Pancreas (tissue), 10 donors: ENCODE measurements at regions not wholly inside any gene's neighbourhood (a gene's known extent, or its start where the extent isn't known, plus 50 kb on each side); places are given as distances from the start of the nearest gene placed in this dataset.
"Not testable (repeated sequence)": the region's sequence is repeated elsewhere in the genome, so short reads cannot be mapped to it uniquely, and the experiment has no call there.

Source experiments
- ATAC-seq, 4 donors: fragments of 200-7000 bp; cut with Tn5 transposase; one replicate each; pipeline versions ENCODE4 v1.8.0 to v1.9.1; 2020; ENCODE audit warnings: mild to moderate bottlenecking in 4 of 4, moderate library complexity in 4 of 4
- DNase-seq, 6 donors: peaks; one replicate each; pipeline ENCODE4 v3.0.0-alpha.2; 2020
- FAIRE-seq: peaks from 2 replicates; lab custom pipeline; 2012; peaks lifted over from hg19 to GRCh38; lab: Jason Lieb, UNC
- H3K27ac ChIP-seq, 4 donors: fragments of 200-600 bp; sonication (generic); 1 replicate in 3 of 4; 2 replicates in 1 of 4; pipeline versions ENCODE4 v1.5.0 to v1.8.0; 2020
- H3K27me3 ChIP-seq, 4 donors: fragments of 200-600 bp; one replicate each; pipeline ENCODE4 v1.8.0; 2021
- H3K36me3 ChIP-seq, 3 donors: fragments of 200-600 bp; sonication (generic) in 1 of 3; one replicate each; pipeline versions ENCODE4 v1.5.0 to v1.8.0; 2020 to 2021
- H3K4me1 ChIP-seq, 3 donors: fragments of 200-600 bp; one replicate each; pipeline ENCODE4 v1.8.0; 2021
- H3K4me3 ChIP-seq, 4 donors: fragments of 200-600 bp; sonication (generic) in 2 of 4; one replicate each; pipeline versions ENCODE4 v1.5.0 to v1.8.0; 2020 to 2021
- H3K9me3 ChIP-seq, 4 donors: fragments of 200-600 bp; one replicate each; pipeline ENCODE4 v1.8.0; 2021
- WGBS, 2 donors: extraction: QIAGEN DNeasy Blood & Tissue Kit; methylation state at CpG; one replicate each; pipeline ENCODE4 v1.1.7; 2013; 5-methylcytosine and 5-hydroxymethylcytosine counted together
- intact Hi-C, 3 donors: fragments of 100-400 bp; cut with DNase I; formaldehyde crosslinking; loops; one replicate each; pipeline versions ENCODE4 v1.11.1 to v1.14.2; 2022
- TF ChIP-seq, protein P1 (sequence below), 4 donors: fragments of 200-600 bp; sonication (generic) in 3 of 4; IDR thresholded peaks; one replicate each; pipeline versions ENCODE4 v1.5.0 to v1.8.0; 2021; ENCODE audit warnings: antibody characterized with exemption in 4 of 4
- donor health status: healthy with polysubstance abuse.
- donor health status: DM: no; HTN: no; CAD: no; lungs with moderate emphysema.
- donor health status: DM: no; HTN: no; CAD: no.
- donor health status: control.
- donor health status: control.
- donor health status: Bipolar disorder and iron deficiency.
- donor health status: DM: yes; HTN: yes; CAD: no.
- donor health status: DM: no; HTN: no; CAD: no.
- donor health status: DM: no; HTN: no; CAD: no.
- donor health status: DM: yes; HTN: yes; CAD: no.

DNA sequence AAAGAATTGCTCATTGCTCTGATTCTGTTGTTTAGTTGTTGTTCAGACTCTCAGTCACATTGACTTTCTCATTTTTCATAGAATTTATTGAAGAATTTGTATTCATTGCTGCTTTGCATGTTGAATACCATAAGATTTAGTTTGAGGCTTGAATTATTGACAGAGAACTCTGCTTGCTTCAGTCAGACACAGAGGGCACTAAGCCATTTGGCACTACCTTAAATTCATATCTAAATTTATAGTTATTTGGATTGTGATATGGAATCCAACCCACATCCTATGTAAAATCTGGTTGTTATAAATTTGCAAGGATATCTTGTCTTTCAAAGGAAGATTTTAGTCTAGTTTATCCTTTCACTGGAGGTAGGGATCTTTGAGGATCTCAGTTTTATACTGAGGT, 1748.6 kb downstream of the BRINP3 start:
- Histone ChIP-seq H3K4me3 (no peak overlapping the region), H3K9me3 (no peaks in the 10 kb centered on the region), H3K27ac (no peak overlapping the region), H3K36me3 (no peaks in the 10 kb centered on the region), H3K27me3 (no peaks in the 10 kb centered on the region), H3K4me1 (no peaks in the 10 kb centered on the region)
- DNase-seq (no peak), FAIRE-seq (no peak), ATAC-seq (no peak)
- intact Hi-C loops = no loop called here
- TF ChIP-seq, protein P1, sequence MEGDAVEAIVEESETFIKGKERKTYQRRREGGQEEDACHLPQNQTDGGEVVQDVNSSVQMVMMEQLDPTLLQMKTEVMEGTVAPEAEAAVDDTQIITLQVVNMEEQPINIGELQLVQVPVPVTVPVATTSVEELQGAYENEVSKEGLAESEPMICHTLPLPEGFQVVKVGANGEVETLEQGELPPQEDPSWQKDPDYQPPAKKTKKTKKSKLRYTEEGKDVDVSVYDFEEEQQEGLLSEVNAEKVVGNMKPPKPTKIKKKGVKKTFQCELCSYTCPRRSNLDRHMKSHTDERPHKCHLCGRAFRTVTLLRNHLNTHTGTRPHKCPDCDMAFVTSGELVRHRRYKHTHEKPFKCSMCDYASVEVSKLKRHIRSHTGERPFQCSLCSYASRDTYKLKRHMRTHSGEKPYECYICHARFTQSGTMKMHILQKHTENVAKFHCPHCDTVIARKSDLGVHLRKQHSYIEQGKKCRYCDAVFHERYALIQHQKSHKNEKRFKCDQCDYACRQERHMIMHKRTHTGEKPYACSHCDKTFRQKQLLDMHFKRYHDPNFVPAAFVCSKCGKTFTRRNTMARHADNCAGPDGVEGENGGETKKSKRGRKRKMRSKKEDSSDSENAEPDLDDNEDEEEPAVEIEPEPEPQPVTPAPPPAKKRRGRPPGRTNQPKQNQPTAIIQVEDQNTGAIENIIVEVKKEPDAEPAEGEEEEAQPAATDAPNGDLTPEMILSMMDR (IDR thresholded peaks at IDR 0.05) = no peak

DNA sequence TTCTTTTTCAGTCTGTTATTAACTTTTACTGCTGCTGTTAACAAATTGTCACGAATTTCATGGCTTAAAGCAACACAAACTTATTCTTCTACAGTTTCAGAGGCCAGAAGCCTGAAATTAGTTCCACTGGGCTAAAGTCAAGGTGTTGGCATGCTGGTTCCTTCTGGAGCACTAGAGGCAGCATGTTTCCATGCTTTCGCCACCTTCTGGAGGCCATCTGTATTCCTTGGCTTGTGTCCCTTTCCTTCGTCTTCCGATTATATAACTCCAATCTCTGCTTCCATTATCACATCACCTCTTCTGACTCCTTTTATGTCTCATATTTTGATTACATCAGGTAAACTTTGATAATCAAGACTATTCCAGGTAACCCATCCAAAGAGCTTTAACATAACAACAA, 1742.1 kb downstream of the BRINP3 start:
- no peaks in the 10 kb centered on the region for H3K4me1 ChIP-seq
- FAIRE-seq = no peak
- no peak for ATAC-seq
- H3K27ac ChIP-seq = no peak overlapping the region
- no peaks in the 10 kb centered on the region for H3K9me3 ChIP-seq
- no peak for DNase-seq
- H3K4me3 ChIP-seq = no peak overlapping the region
- intact Hi-C loops = no loop called here
- WGBS, 2 donors = 51 to 73% methylated on average over 4 of the region's 4 CpGs
- TF ChIP-seq, protein P1 (IDR thresholded peaks at IDR 0.05) = no peak
- no peaks in the 10 kb centered on the region for H3K36me3 ChIP-seq
- no peaks in the 10 kb centered on the region for H3K27me3 ChIP-seq

DNA sequence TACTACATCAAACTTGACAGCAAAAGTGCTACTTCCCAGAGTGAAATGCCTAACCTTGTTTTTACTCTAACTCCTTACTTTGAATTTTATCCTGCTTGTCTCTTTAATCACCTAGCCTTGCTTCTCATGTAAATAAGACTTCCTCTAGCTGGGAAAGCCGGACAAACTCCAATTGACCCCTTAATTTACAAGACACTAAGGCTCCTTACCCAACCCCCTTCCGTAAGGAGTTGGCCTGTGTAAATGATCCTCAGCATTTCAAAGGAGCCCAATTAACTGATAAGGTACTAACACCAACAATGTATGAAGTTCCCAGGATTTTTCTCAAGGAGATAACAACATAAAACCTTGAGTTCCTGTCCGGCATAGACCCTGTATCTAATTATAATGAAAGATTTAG, 1728.4 kb downstream of the BRINP3 start:
- 21 to 24% methylated on average over 3 of the region's 3 CpGs for WGBS, 2 donors
- intact Hi-C loops, ATAC-seq, H3K9me3 ChIP-seq, H3K27me3 ChIP-seq, DNase-seq, H3K36me3 ChIP-seq, FAIRE-seq, H3K4me1 ChIP-seq, H3K27ac ChIP-seq, H3K4me3 ChIP-seq: not testable (repeated sequence)

DNA sequence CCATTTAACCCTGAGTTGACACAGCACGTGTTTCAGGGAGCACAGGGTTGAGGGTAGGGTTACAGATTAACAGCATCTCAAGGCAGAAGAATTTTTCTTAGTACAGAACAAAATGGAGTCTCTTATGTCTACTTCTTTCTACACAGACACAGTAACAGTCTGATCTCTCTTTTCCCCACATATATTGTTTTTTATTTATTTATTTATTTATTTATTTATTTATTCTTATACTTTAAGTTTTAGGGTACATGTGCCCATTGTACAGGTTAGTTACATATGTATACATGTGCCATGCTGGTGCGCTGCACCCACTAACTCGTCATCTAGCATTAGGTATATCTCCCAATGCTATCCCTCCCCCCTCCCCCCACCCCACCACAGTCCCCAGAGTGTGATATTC, 1725.6 kb downstream of the BRINP3 start:
- ATAC-seq, H3K36me3 ChIP-seq, H3K9me3 ChIP-seq, H3K4me1 ChIP-seq, H3K4me3 ChIP-seq, H3K27ac ChIP-seq, H3K27me3 ChIP-seq, DNase-seq, intact Hi-C loops, FAIRE-seq: not testable (repeated sequence)
- 57 to 63% methylated on average over 3 of the region's 3 CpGs for WGBS, 2 donors

DNA sequence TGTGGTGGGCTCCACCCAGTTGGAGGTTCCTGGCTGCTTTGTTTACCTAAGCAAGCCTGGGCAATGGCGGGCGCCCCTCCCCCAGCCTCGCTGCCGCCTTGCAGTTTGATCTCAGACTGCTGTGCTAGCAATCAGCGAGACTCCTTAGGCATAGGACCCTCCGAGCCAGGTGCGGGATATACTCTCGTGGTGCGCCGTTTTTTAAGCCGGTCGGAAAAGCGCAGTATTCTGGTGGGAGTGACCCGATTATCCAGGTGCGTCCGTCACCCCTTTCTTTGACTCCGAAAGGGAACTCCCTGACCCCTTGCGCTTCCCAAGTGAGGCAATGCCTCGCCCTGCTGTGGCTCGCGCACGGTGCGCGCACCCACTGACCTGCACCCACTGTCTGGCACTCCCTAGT, 1719.9 kb downstream of the BRINP3 start:
- ATAC-seq, H3K4me3 ChIP-seq, H3K27ac ChIP-seq, DNase-seq, H3K4me1 ChIP-seq, H3K36me3 ChIP-seq, H3K27me3 ChIP-seq, intact Hi-C loops, FAIRE-seq, H3K9me3 ChIP-seq: not testable (repeated sequence)
- WGBS, 2 donors = 70 to 74% methylated on average over 20 to 24 of the region's 24 CpGs

GRCh38 chr1:188761226-188761625, 1716.4 kb downstream of the BRINP3 start:
- TF ChIP-seq, protein P1 (IDR thresholded peaks at IDR 0.05) = no peak
- 43 to 47% methylated on average over 1 of the region's 1 CpG for WGBS, 2 donors

More at GRCh38 chr1:188761226-188761625, 1716.4 kb downstream of the BRINP3 start:
- Histone ChIP-seq H3K9me3 (no peaks in the 10 kb centered on the region), H3K36me3 (no peaks in the 10 kb centered on the region), H3K4me1 (no peaks in the 10 kb centered on the region), H3K4me3 (no peak overlapping the region), H3K27me3 (no peaks in the 10 kb centered on the region), H3K27ac (no peak overlapping the region)
- intact Hi-C loops = no loop called here
- FAIRE-seq (no peak), ATAC-seq (no peak), DNase-seq (no peak)
